Peyer's patch (tissue), 4 donors: ENCODE measurements at regions not wholly inside any gene's neighbourhood (a gene's known extent, or its start where the extent isn't known, plus 50 kb on each side); places are given as distances from the start of the nearest gene placed in this dataset.

Experiments used
- POLR2A ChIP-seq, 2 donors: fragments of 450-650 bp; IDR thresholded peaks; one replicate each; pipeline ENCODE4 v1.5.1; 2017; ENCODE audit warnings: antibody characterized with exemption in 2 of 2, mild to moderate bottlenecking in 2 of 2, moderate library complexity in 2 of 2
- TF ChIP-seq, protein P1 (sequence below), 6 experiments: fragments of 450-650 bp in 4 of 6; fragments of 200-600 bp in 2 of 6; sonication (generic) in 1 of 6; IDR thresholded peaks; one replicate each; pipeline ENCODE4 v1.5.1; 2017 to 2019; ENCODE audit warnings: antibody characterized with exemption in 6 of 6, mild to moderate bottlenecking in 3 of 6, moderate library complexity in 1 of 6

DNA sequence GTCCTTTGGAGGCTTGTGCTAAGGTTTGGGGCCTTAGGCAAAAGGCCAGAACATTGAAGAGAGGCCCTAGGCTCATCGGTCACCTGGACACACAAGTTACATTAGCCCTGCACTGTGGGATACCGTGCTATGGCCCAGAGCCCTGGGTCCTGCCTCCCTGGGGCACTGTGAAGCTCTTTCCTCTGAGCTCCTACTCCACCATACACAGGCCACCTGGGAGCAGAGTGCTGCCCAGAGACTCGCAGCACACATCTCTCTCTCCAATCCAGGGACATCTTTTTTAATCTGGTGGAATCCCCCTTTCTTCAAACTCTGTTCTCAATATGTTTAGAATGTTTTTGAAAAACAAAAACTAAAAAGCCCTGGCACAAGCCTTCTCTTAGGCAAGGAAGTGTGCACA, 314.2 kb upstream of the RGS6 start:
- TF ChIP-seq, protein P1, sequence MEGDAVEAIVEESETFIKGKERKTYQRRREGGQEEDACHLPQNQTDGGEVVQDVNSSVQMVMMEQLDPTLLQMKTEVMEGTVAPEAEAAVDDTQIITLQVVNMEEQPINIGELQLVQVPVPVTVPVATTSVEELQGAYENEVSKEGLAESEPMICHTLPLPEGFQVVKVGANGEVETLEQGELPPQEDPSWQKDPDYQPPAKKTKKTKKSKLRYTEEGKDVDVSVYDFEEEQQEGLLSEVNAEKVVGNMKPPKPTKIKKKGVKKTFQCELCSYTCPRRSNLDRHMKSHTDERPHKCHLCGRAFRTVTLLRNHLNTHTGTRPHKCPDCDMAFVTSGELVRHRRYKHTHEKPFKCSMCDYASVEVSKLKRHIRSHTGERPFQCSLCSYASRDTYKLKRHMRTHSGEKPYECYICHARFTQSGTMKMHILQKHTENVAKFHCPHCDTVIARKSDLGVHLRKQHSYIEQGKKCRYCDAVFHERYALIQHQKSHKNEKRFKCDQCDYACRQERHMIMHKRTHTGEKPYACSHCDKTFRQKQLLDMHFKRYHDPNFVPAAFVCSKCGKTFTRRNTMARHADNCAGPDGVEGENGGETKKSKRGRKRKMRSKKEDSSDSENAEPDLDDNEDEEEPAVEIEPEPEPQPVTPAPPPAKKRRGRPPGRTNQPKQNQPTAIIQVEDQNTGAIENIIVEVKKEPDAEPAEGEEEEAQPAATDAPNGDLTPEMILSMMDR (IDR thresholded peaks at IDR 0.05) = no peak
- TF ChIP-seq POLR2A (IDR thresholded peaks at IDR 0.05) = no peak
